Endodermal cell (in vitro differentiated cells): ENCODE measurements at regions not wholly inside any gene's neighbourhood (a gene's known extent, or its start where the extent isn't known, plus 50 kb on each side); places are given as distances from the start of the nearest gene placed in this dataset.

Source experiments
- DNase-seq: peaks from one replicate; pipeline ENCODE4 v3.0.0-alpha.2; 2017
- H3K27ac ChIP-seq: 2 replicates; pipeline ENCODE4 v1.5.1; 2013; ENCODE audit warnings: mild to moderate bottlenecking, low read depth, low read length, moderate library complexity
- H3K27me3 ChIP-seq: 2 replicates; pipeline ENCODE4 v1.6.1; 2013; ENCODE audit warnings: mild to moderate bottlenecking, low read length, moderate library complexity; ENCODE audit not compliant: insufficient read depth, control insufficient read depth, poor library complexity, severe bottlenecking
- H3K36me3 ChIP-seq: 2 replicates; pipeline ENCODE4 v1.7.0; 2013; ENCODE audit warnings: mild to moderate bottlenecking, low read length, moderate library complexity; ENCODE audit not compliant: control insufficient read depth, insufficient read depth
- H3K4me1 ChIP-seq: one replicate; pipeline ENCODE4 v1.7.0; 2013; ENCODE audit warnings: low read length; ENCODE audit not compliant: control insufficient read depth, insufficient read depth
- H3K4me3 ChIP-seq: 2 replicates; pipeline ENCODE4 v1.5.1; 2013; ENCODE audit warnings: mild to moderate bottlenecking, low read length, moderate library complexity
- H3K9ac ChIP-seq: 2 replicates; pipeline ENCODE4 v1.6.1; 2013; ENCODE audit warnings: mild to moderate bottlenecking, low read length, moderate library complexity; ENCODE audit not compliant: poor library complexity, severe bottlenecking; ENCODE audit errors: extremely low read depth
- H3K9me3 ChIP-seq: 2 replicates; pipeline ENCODE4 v1.6.1; 2013; ENCODE audit warnings: mild to moderate bottlenecking, low read length, moderate library complexity; ENCODE audit not compliant: control insufficient read depth
- H3K27ac Mint-ChIP-seq: 2 replicates; pipeline ENCODE4 v1.8.0; 2020; ENCODE audit warnings: mixed read lengths
- H3K27me3 Mint-ChIP-seq: 2 replicates; pipeline ENCODE4 v1.8.0; 2021; ENCODE audit warnings: mild to moderate bottlenecking, mixed read lengths; ENCODE audit not compliant: insufficient read depth
- H3K36me3 Mint-ChIP-seq: 2 replicates; pipeline ENCODE4 v1.8.0; 2020; ENCODE audit warnings: low read depth, mixed read lengths
- H3K4me1 Mint-ChIP-seq: 2 replicates; pipeline ENCODE4 v1.8.0; 2020; ENCODE audit warnings: mixed read lengths
- H3K4me3 Mint-ChIP-seq: 2 replicates; pipeline ENCODE4 v1.8.0; 2020; ENCODE audit warnings: mild to moderate bottlenecking, moderate library complexity, mixed read lengths
- H3K9me3 Mint-ChIP-seq: 2 replicates; pipeline ENCODE4 v1.8.0; 2020; ENCODE audit warnings: mild to moderate bottlenecking, mixed read lengths
- WGBS, 2 experiments: methylation state at CpG; one replicate each; pipeline versions ENCODE4 v1.1.5 to v1.1.7; 2013; ENCODE audit warnings: missing lambda C conversion rate in 2 of 2, mixed read lengths in 1 of 2; ENCODE audit not compliant: insufficient coverage in 1 of 2, insufficient read length in 1 of 2; 5-methylcytosine and 5-hydroxymethylcytosine counted together
- TF ChIP-seq, protein P1 (sequence below): fragments of 200-600 bp; sonication (generic); conservative IDR thresholded peaks from 2 replicates; pipeline ENCODE4 v1.5.0; 2021; ENCODE audit warnings: antibody characterized with exemption, mild to moderate bottlenecking

DNA sequence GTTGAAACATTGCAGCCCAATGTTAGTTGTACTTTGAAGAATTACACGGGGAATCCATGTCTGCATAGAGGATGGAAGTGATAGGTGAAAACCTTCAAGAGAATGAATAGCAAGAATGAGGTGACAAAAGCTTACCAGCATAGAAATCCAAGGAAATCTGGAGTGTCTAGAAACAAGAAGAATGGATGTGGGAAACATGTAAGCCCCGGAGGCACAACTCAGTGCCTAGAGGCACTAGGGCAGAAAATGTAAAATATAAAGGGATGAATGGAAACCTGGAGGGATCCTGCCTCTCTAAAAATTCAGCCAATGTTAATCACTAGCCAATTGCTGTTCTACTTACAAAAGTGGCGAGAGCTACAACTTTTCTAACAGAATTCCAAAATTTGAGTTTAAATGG, 619.0 kb downstream of the TBL1XR1 start:
- Mint-ChIP-seq H3K4me1 (peaks cover 3% of the 10 kb centered on the region), H3K27ac (no peak overlapping the region), H3K4me3 (no peak overlapping the region), H3K36me3 (peaks cover 2% of the 10 kb centered on the region), H3K27me3 (no peaks in the 10 kb centered on the region), H3K9me3 (peaks cover 4% of the 10 kb centered on the region)
- TF ChIP-seq, protein P1, sequence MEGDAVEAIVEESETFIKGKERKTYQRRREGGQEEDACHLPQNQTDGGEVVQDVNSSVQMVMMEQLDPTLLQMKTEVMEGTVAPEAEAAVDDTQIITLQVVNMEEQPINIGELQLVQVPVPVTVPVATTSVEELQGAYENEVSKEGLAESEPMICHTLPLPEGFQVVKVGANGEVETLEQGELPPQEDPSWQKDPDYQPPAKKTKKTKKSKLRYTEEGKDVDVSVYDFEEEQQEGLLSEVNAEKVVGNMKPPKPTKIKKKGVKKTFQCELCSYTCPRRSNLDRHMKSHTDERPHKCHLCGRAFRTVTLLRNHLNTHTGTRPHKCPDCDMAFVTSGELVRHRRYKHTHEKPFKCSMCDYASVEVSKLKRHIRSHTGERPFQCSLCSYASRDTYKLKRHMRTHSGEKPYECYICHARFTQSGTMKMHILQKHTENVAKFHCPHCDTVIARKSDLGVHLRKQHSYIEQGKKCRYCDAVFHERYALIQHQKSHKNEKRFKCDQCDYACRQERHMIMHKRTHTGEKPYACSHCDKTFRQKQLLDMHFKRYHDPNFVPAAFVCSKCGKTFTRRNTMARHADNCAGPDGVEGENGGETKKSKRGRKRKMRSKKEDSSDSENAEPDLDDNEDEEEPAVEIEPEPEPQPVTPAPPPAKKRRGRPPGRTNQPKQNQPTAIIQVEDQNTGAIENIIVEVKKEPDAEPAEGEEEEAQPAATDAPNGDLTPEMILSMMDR: no peak
- peaks cover 4% of the 10 kb centered on the region for H3K9me3 ChIP-seq
- no peak overlapping the region for H3K9ac ChIP-seq
- no peaks in the 10 kb centered on the region for H3K27me3 ChIP-seq
- H3K4me1 ChIP-seq: no peaks in the 10 kb centered on the region
- no peak for DNase-seq
- no peak overlapping the region for H3K4me3 ChIP-seq
- WGBS, 2 experiments: 91% methylated on average over 2 of the region's 3 CpGs; no CpG with 5 or more reads in 1 of the 2 experiments
- H3K27ac ChIP-seq: no peak overlapping the region
- H3K36me3 ChIP-seq: no peaks in the 10 kb centered on the region

DNA sequence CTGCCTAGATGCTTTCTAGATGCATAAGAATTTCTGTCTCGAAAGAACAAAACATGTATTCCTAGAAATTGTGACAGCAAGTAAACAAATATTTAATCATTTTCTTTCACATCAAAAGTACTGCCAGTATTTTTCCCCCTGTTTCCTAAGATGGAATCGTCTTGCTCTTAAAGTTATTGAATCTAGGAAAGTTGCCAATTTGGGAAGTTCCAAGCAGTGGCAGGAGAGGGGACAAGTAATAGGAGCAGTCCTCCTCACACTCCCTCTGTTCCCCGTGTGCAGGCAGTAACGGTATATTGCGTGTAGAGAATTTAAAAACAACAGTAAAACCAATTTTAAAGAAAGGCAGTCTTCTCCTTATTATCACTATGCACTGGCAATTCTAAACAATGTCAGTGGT, 619.8 kb downstream of the TBL1XR1 start:
- peaks cover 3% of the 10 kb centered on the region for H3K4me1 Mint-ChIP-seq
- 92 to 97% methylated on average over 2 to 5 of the region's 5 CpGs for WGBS, 2 experiments
- Histone ChIP-seq H3K4me3 (no peak overlapping the region), H3K36me3 (no peaks in the 10 kb centered on the region), H3K4me1 (no peaks in the 10 kb centered on the region), H3K9me3 (no peaks in the 10 kb centered on the region), H3K27me3 (no peaks in the 10 kb centered on the region), H3K27ac (no peak overlapping the region), H3K9ac (no peak overlapping the region)
- TF ChIP-seq, protein P1: no peak
- H3K4me3 Mint-ChIP-seq: no peak overlapping the region
- no peak overlapping the region for H3K27ac Mint-ChIP-seq
- H3K9me3 Mint-ChIP-seq: no peaks in the 10 kb centered on the region
- DNase-seq: no peak
- H3K27me3 Mint-ChIP-seq: no peaks in the 10 kb centered on the region
- no peaks in the 10 kb centered on the region for H3K36me3 Mint-ChIP-seq

DNA sequence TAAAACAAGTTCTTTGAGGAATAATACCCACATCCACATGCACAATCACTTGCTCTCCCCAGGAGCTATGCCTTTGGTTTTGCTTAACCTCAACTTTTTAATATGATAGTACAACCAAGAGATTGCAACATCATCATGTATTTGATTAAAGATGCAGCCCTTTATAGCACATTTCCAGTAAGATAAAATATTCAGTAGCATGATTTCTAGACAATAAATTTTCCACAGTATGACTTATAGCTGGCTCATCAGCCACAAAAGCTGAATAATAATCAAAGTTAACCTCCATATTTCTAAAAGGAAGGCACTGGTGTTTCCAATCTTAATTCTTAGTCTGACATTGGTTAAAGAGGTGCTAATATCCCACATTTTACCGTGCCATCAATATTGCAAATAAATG, 622.5 kb downstream of the TBL1XR1 start:
- H3K9me3 Mint-ChIP-seq: no peaks in the 10 kb centered on the region
- Histone ChIP-seq H3K27ac (no peak overlapping the region), H3K4me3 (no peak overlapping the region), H3K9me3 (no peaks in the 10 kb centered on the region), H3K4me1 (no peaks in the 10 kb centered on the region), H3K9ac (no peak overlapping the region), H3K27me3 (no peaks in the 10 kb centered on the region), H3K36me3 (no peaks in the 10 kb centered on the region)
- H3K4me3 Mint-ChIP-seq: no peak overlapping the region
- no peak for DNase-seq
- peaks cover 3% of the 10 kb centered on the region for H3K4me1 Mint-ChIP-seq
- no CpG with 5 or more reads among the region's 1 CpG for WGBS, 2 experiments
- no peaks in the 10 kb centered on the region for H3K36me3 Mint-ChIP-seq
- no peak overlapping the region for H3K27ac Mint-ChIP-seq
- H3K27me3 Mint-ChIP-seq: no peaks in the 10 kb centered on the region
- TF ChIP-seq, protein P1: no peak
